ENCODE measurements at regions not wholly inside any gene's neighbourhood (a gene's known extent, or its start where the extent isn't known, plus 50 kb on each side); places are given as distances from the start of the nearest gene placed in this dataset.
"Not testable (repeated sequence)": the region's sequence is repeated elsewhere in the genome, so short reads cannot be mapped to it uniquely, and the experiment has no call there.

DNA sequence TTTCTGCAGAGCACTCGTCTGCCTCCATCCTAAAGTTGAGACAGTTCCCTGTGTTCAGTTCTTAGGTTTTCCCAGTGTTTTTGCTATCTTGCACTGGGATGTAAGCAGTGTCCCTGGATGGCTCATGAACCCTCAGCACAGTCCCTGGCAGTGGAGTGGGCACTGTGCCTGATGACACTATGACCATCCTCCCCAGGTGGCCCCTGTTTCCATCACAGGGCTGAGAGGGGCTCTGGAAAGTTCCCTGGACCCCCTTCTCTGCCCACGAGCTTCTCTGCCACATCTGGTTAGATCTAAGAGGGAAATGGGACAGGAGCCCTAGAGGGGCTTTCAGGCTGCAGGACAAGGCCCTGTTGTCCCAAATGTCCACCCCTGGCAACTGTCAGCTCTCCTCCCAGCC lies 249.8 kb upstream of the SFSWAP start:
- no peak for FAIRE-seq
- no peak for DNase-seq (ENCODE audit: insufficient read length)
- TF ChIP-seq TAF1 (IDR thresholded peaks at IDR 0.05; ENCODE audit: borderline replicate concordance, low read depth, low read length): no peak
- no peak for TF ChIP-seq POLR2A (IDR thresholded peaks at IDR 0.05; ENCODE audit: low read depth, low read length)
- TF ChIP-seq POLR2AphosphoS5 (IDR thresholded peaks at IDR 0.05; ENCODE audit: low read depth, low read length): no peak

DNA sequence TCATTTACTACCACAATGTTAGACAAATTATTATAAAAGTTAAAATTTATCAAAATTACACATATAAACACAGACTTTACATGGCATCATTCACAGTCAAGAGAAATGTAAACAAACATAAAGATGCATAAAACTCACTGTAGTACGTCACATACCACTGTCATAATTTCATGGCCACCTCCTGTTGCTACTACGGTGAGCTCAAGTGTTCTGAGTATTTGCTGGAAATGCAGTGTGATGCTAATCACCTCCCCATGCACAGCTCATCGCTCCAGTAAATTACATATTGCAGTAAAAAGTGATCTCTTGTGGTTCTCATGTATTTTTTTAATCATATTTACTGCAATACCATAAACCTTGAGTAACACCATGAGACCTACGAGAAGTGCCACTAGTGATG lies 247.7 kb upstream of the SFSWAP start:
- FAIRE-seq (no peak), DNase-seq (ENCODE audit: insufficient read length) (no peak)
- TF ChIP-seq POLR2A (IDR thresholded peaks at IDR 0.05; ENCODE audit: low read depth, low read length) (no peak), TAF1 (IDR thresholded peaks at IDR 0.05; ENCODE audit: borderline replicate concordance, low read depth, low read length) (no peak), POLR2AphosphoS5 (IDR thresholded peaks at IDR 0.05; ENCODE audit: low read depth, low read length) (no peak)

DNA sequence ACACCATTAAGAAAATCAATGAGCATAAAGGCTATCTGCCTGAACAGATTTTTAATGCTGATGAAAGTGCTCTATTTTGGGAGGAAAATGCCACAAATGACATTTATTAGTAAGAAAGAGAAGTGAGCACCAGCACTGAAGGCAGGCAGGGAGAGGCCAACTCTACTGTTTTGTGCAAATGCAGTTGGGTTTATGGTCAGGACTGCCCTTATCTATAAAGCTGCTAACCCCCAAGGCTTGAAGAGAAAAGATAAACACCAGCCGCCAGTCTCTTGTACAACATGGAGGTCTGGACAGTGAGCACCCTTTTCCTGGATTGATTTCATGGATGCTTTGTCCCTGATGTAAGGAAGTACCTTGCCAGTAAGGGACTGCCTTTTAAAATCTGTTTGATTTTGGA lies 246.8 kb upstream of the SFSWAP start:
- TF ChIP-seq POLR2AphosphoS5 (IDR thresholded peaks at IDR 0.05; ENCODE audit: low read depth, low read length): no peak
- no peak for TF ChIP-seq TAF1 (IDR thresholded peaks at IDR 0.05; ENCODE audit: borderline replicate concordance, low read depth, low read length)
- no peak for TF ChIP-seq POLR2A (IDR thresholded peaks at IDR 0.05; ENCODE audit: low read depth, low read length)
- no peak for FAIRE-seq
- no peak for DNase-seq (ENCODE audit: insufficient read length)

DNA sequence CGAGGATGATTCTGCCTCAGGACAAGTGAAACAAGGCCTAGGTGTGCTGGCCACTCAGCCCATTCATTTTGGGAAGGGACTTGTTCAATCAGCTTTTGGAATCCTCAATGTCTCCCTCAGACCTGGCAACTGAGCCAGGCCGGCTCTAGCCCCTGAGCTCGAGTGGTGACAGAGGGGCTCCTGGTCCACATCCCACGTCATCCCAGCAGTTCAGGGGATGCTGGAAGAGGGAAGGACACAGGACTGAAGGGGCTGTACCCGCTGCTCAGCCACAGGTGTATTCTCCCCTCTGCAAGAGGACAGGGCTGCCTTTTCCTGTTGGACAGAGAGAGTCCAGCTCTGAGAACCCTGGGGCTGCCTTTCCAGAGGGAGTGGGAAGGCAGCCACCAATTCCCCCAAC lies 244.6 kb upstream of the SFSWAP start:
- FAIRE-seq (no peak), DNase-seq (ENCODE audit: insufficient read length) (no peak)
- TF ChIP-seq POLR2AphosphoS5 (IDR thresholded peaks at IDR 0.05; ENCODE audit: low read depth, low read length) (no peak), POLR2A (IDR thresholded peaks at IDR 0.05; ENCODE audit: low read depth, low read length) (no peak), TAF1 (IDR thresholded peaks at IDR 0.05; ENCODE audit: borderline replicate concordance, low read depth, low read length) (no peak)

DNA sequence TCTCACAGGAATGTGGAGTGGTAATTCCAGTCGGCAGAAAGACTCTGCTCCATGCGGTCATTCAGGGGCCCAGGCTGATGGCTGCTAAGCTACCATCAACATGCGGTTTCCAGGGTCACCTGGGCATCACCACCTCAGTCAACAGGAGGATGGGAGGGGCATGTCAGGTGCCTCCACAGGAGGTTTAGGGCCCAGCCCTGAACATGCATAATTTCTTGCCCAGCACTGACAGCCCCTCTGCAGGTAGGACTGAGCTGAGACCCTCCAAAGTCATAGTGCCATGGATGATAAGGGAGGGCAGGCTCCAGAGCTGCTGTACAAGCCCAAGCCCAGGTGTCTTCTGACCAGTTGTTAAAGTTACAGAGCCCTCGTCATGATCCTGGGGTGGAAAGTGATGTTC lies 244.0 kb upstream of the SFSWAP start:
- TF ChIP-seq POLR2A (IDR thresholded peaks at IDR 0.05; ENCODE audit: low read depth, low read length): no peak
- FAIRE-seq: no peak
- no peak for DNase-seq (ENCODE audit: insufficient read length)

DNA sequence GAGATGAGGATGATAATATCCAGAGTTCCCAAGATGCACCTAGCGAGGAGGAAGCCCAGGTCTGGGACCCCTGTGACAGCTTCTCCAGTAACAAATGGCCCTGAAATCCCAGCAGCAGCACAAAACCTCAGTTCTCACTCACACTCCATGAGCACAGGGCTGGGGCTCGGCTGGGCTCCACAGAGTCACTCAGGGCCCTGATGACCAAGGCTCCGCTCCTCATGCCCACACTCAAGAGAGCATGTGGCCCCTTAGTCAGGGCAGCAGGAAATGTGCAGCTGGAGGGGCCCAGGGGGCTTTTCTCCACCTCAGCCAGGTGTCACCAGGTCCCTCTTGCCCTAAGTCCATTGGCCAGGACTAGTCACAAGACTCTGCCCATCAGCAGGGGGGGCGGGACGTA lies 242.7 kb upstream of the SFSWAP start:
- no peak for TF ChIP-seq TAF1 (IDR thresholded peaks at IDR 0.05; ENCODE audit: borderline replicate concordance, low read depth, low read length)
- TF ChIP-seq POLR2A (IDR thresholded peaks at IDR 0.05; ENCODE audit: low read depth, low read length): no peak
- TF ChIP-seq POLR2AphosphoS5 (IDR thresholded peaks at IDR 0.05; ENCODE audit: low read depth, low read length): no peak
- FAIRE-seq: no peak
- DNase-seq (ENCODE audit: insufficient read length): no peak

DNA sequence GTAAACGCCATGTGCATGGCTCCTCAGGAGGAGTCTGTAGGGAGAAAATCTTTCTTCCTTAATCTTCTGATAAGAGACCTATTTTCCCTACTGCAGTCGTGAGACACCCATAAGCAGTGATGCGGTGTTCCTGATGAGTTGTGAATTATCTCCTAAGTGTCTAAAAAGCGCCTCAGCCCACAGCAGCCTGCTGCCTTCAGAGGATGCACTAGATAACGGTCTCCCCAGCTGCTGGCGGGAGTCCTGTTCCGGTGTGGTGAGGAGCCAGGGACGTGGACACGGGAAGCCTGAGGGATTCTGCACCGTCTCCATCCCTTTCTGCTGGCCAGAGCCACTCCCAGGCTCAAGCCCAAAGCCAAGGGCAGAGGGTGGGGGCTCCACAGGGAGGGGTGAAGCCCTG lies 240.9 kb upstream of the SFSWAP start:
- not testable (repeated sequence) for FAIRE-seq; DNase-seq (ENCODE audit: insufficient read length)

DNA sequence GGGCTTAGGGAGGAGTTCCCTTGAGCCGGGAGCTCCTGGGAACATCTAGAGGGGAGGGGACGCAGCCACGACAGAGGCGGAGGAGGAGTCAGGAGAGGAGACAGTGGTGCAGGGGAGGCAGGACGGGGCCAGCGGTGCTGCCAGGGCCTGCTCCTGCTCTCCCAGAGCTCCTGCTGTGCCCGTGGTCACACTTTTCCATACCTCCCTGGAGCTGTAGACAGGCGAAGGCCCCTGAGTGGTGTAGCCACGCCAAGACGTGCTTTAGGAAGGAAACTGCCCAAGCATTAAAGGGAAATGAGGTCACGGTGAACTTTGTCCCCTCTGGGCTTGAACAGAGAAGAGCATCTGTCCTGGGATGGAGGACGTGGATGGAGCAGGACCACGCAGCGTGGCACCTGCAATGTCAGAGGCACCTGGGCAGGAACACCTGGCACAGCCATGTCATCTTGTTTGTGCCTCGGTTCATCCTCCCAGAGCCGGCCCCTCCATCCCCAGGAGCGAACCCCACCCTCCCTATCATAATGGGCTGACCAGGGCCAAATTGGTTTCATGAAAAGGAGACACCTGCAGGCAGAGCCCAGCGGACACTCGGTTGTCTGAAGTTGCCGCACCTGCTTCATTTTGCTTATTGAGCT lies 239.5 kb upstream of the SFSWAP start:
- FAIRE-seq (no peak), DNase-seq (ENCODE audit: insufficient read length) (no peak)
- TF ChIP-seq POLR2A (IDR thresholded peaks at IDR 0.05; ENCODE audit: low read depth, low read length): no peak
- no peak for TF ChIP-seq POLR2AphosphoS5 (IDR thresholded peaks at IDR 0.05; ENCODE audit: low read depth, low read length)
- no peak for TF ChIP-seq TAF1 (IDR thresholded peaks at IDR 0.05; ENCODE audit: borderline replicate concordance, low read depth, low read length)

DNA sequence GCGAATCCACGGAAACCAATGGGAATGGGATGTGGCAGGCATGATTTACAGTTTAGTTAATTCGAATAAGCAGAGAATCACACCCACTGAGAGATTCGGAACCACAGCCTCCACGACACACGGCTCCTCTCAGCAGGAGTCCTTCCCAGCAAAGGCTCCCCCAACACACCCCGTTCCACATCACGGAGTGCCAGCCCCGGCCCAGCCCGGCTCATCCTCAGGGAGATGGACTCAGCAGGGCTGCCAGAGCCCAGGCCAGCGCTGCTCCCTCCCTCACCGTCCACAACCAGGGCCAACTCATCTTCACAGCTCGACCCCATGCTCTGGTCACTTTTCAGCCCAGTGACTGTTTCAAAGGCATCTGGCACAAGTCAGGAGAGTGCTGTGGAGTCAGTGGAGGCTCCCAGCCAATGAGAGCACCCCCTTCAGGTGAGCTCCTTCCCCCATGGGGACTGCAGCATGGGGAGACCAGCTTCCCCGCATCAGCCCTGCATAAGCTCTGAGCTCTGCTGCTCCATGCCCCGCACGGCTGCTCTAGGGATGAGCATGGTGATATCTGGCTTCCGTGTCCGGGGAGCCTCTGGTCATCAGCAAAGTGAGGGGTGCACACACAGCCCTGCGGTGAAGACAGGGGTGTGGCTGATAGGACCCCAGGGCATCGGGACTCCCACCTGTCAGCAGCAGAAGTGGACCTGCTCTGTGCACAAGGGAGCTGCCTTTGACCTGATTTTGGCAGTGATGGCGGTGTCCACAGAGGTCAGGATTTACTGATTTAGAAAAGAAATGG lies 238.8 kb upstream of the SFSWAP start:
- FAIRE-seq (no peak), DNase-seq (ENCODE audit: insufficient read length) (no peak)
- TF ChIP-seq POLR2AphosphoS5 (IDR thresholded peaks at IDR 0.05; ENCODE audit: low read depth, low read length) (no peak), TAF1 (IDR thresholded peaks at IDR 0.05; ENCODE audit: borderline replicate concordance, low read depth, low read length) (no peak), POLR2A (IDR thresholded peaks at IDR 0.05; ENCODE audit: low read depth, low read length) (no peak)

DNA sequence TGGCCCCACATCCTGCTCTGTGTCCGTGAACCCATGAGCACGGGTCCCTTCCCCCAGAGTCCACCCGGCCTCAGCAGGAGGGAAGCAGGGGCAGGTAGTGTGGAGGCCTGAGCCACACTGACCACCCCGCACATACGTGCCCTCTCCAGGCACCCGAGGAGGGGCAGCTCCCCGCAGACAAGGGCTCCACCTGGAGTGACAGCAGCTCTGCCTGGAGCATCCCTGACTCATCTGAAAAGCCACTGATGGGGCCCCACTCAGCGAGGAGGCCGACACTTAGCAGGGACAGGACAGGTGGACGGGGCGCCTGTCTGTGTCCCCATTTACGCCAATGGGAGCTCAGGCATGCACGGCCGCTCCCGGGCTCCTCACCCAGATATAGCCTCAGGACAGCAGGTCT lies 237.6 kb upstream of the SFSWAP start:
- TF ChIP-seq POLR2A (IDR thresholded peaks at IDR 0.05; ENCODE audit: low read depth, low read length) (no peak), POLR2AphosphoS5 (IDR thresholded peaks at IDR 0.05; ENCODE audit: low read depth, low read length) (no peak), TAF1 (IDR thresholded peaks at IDR 0.05; ENCODE audit: borderline replicate concordance, low read depth, low read length) (no peak)
- FAIRE-seq: no peak
- DNase-seq (ENCODE audit: insufficient read length): no peak

DNA sequence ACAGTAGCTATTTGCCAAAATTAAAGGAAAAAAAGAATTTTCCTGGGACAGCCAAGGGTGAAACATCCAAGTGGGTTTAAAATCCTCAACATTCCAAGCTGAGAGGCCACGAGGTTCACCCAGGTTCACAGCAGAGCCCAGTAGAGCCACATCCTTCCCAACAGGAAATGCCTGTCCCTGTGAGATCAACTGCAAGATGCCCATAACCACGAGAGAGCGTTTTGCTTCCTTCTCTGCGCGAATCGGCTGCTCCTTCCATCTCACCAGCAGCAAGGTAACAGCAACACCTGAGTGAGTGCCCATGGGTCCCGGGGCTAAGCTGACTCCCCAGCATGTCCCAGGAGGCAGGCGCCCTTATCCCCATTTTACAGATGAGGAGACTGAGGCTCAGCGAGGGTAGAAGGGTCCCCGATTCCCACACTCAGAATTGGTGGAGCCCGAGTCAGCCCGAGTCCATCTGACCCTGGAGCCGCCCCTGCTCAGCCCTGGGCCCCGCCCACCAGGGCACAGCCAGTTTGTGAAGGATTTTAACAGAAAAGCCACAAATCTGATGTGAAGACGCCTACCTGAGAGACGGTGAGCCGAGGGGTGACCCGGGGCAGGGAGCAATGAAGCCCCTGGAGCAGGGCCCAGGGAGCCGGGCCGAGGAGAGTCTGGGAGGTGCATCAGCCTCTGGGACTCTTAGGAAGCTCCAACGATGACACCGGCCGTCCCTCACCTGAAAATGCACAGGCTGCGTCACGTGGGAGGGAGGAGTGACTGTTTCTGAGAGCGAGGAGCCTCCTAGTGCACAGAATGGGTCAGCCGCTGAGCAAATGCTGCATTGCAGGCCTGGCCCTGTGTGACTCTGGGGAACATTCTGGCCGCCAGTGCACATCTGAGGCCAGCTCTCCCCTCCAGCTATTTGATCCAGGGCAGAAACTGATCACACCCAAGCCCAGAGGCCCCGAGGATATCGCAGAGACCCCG lies 236.9 kb upstream of the SFSWAP start:
- FAIRE-seq (no peak), DNase-seq (ENCODE audit: insufficient read length) (no peak)
- TF ChIP-seq POLR2A (IDR thresholded peaks at IDR 0.05; ENCODE audit: low read depth, low read length) (no peak), TAF1 (IDR thresholded peaks at IDR 0.05; ENCODE audit: borderline replicate concordance, low read depth, low read length) (no peak), POLR2AphosphoS5 (IDR thresholded peaks at IDR 0.05; ENCODE audit: low read depth, low read length) (no peak)

DNA sequence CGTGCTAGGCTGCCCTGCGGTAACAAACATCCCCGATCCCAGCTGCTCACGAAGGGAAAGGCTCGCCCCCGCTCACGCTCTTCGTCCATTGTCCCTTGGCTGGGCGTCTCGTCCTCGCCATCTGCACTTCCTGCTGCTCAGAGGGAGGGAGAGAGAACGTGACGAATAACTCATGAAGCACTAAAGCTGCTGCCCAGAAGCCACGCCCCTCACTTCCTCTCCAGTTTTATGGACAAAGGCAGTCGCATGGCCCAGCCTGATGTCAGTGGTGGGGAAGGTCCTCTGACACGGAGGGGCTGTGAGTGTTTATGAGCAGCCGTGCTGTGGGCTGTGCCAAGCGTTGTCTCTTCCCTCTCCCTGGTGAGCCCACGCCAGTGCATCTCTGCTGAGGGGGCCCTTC lies 235.9 kb upstream of the SFSWAP start:
- not testable (repeated sequence) for DNase-seq (ENCODE audit: insufficient read length); FAIRE-seq

All from GM12892 (cell line).